K562 (cell line): ENCODE measurements at regions not wholly inside any gene's neighbourhood (a gene's known extent, or its start where the extent isn't known, plus 50 kb on each side); places are given as distances from the start of the nearest gene placed in this dataset.

ENCODE experiments used
- CC2D1A ChIP-seq: fragments of 450-650 bp; IDR thresholded peaks from 2 replicates; pipeline ENCODE4 v1.6.1; 2017; ENCODE audit warnings: mild to moderate bottlenecking
- RAD51 ChIP-seq: fragments of 450-650 bp; IDR thresholded peaks from 2 replicates; pipeline ENCODE4 v1.7.1; 2016; ENCODE audit warnings: low read depth, mild to moderate bottlenecking, borderline replicate concordance
- SMARCA5 ChIP-seq: fragments of 450-650 bp; IDR thresholded peaks from 2 replicates; pipeline ENCODE4 v1.6.1; 2016
- TF ChIP-seq, protein P1 (sequence below): IDR thresholded peaks from 3 replicates; pipeline ENCODE4 v1.6.1; 2011; ENCODE audit warnings: borderline replicate concordance, mild to moderate bottlenecking, moderate library complexity; ENCODE audit not compliant: insufficient read length; ENCODE audit errors: extremely low read depth
- TF ChIP-seq, protein P2 (sequence below), 3 experiments: IDR thresholded peaks in 2 of 3; conservative IDR thresholded peaks in 1 of 3; 2 replicates each; pipeline ENCODE4 v1.5.1; 2011 to 2012; ENCODE audit warnings: low read length in 3 of 3, mild to moderate bottlenecking in 3 of 3, control low read depth in 2 of 3, improper control_type of control experiment in 1 of 3, inconsistent platforms in 1 of 3, low read depth in 1 of 3, mixed read lengths in 1 of 3, moderate library complexity in 1 of 3; ENCODE audit not compliant: insufficient read depth in 2 of 3

GRCh38 chr18:76621782-76622495, 126.9 kb upstream of the ZNF516 start:
- TF ChIP-seq, protein P1, sequence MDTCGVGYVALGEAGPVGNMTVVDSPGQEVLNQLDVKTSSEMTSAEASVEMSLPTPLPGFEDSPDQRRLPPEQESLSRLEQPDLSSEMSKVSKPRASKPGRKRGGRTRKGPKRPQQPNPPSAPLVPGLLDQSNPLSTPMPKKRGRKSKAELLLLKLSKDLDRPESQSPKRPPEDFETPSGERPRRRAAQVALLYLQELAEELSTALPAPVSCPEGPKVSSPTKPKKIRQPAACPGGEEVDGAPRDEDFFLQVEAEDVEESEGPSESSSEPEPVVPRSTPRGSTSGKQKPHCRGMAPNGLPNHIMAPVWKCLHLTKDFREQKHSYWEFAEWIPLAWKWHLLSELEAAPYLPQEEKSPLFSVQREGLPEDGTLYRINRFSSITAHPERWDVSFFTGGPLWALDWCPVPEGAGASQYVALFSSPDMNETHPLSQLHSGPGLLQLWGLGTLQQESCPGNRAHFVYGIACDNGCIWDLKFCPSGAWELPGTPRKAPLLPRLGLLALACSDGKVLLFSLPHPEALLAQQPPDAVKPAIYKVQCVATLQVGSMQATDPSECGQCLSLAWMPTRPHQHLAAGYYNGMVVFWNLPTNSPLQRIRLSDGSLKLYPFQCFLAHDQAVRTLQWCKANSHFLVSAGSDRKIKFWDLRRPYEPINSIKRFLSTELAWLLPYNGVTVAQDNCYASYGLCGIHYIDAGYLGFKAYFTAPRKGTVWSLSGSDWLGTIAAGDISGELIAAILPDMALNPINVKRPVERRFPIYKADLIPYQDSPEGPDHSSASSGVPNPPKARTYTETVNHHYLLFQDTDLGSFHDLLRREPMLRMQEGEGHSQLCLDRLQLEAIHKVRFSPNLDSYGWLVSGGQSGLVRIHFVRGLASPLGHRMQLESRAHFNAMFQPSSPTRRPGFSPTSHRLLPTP, result no peak
- TF ChIP-seq, protein P2, sequence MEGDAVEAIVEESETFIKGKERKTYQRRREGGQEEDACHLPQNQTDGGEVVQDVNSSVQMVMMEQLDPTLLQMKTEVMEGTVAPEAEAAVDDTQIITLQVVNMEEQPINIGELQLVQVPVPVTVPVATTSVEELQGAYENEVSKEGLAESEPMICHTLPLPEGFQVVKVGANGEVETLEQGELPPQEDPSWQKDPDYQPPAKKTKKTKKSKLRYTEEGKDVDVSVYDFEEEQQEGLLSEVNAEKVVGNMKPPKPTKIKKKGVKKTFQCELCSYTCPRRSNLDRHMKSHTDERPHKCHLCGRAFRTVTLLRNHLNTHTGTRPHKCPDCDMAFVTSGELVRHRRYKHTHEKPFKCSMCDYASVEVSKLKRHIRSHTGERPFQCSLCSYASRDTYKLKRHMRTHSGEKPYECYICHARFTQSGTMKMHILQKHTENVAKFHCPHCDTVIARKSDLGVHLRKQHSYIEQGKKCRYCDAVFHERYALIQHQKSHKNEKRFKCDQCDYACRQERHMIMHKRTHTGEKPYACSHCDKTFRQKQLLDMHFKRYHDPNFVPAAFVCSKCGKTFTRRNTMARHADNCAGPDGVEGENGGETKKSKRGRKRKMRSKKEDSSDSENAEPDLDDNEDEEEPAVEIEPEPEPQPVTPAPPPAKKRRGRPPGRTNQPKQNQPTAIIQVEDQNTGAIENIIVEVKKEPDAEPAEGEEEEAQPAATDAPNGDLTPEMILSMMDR (IDR thresholded peaks at IDR 0.05 in 2 of 3, conservative IDR thresholded peaks at IDR 0.05 in 1 of 3; ENCODE audit: insufficient read depth in 2 of 3, low read depth in 1 of 3, low read length in 3 of 3), result no peak
- TF ChIP-seq SMARCA5, result no peak
- TF ChIP-seq RAD51, result no peak
- TF ChIP-seq CC2D1A, result no peak
